EH (cell line): ENCODE measurements at regions not wholly inside any gene's neighbourhood (a gene's known extent, or its start where the extent isn't known, plus 50 kb on each side); places are given as distances from the start of the nearest gene placed in this dataset.
A peak's percentile ranks its signal among the peaks of the same experiment; 100 is the strongest.
"Not testable (repeated sequence)": the region's sequence is repeated elsewhere in the genome, so short reads cannot be mapped to it uniquely, and the experiment has no call there.

Source experiments
- DNase-seq: peaks from one replicate; pipeline ENCODE4 v3.0.0-alpha.2; 2015; ENCODE audit warnings: low read depth

- no peak for DNase-seq
Measured at GRCh38 chr4:20050768-20051167, 200.9 kb upstream of the SLIT2 start.

DNA sequence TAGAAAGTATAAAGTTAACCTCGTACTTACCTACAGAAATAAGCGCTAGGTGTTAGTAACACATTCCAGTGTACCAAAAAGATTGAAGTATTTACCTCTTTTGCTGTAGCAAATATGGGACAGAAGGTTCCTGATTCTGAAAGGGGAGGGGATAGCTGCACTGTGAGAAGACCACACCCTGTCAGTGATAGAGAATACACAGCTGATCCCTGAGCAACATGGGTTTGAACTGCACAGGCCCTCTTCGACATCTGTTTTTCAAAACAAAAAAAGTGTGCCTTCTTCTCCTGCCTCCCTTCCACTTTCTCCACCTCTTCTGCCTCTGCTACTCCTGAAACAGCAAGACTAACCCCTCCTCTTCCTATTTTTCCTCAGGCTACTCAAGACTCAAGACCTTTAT, 201.8 kb upstream of the SLIT2 start:
- DNase-seq: no peak

- DNase-seq: peak; percentile 67
Measured at GRCh38 chr4:20046931-20047677, 204.6 kb upstream of the SLIT2 start.

DNA sequence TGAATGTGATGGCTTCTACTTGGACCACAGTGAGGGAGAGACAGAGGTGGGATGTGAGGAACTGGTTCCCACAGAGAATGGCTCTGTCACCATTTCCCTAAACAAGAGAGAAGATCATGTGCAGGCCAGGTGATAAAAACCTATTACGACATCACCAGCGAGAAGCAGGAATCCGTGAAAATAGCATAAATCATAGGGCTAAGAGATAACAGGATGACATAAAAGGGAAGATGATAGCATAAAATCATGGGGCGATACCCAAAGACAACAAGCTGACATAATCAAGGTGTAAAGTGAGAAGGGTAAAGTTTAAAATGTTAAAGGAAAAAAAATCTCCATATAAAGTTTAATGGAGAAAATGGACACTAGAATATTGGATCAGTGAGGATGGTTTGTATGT, 205.5 kb upstream of the SLIT2 start:
- DNase-seq: no peak

GRCh38 chr4:20044966-20045365, 206.7 kb upstream of the SLIT2 start:
- no peak for DNase-seq

- DNase-seq: peak; percentile 78
Measured at GRCh38 chr4:20044502-20044911, 207.2 kb upstream of the SLIT2 start.

- DNase-seq: peak; percentile 60
Measured at GRCh38 chr4:20043991-20044390, 207.7 kb upstream of the SLIT2 start.

DNA sequence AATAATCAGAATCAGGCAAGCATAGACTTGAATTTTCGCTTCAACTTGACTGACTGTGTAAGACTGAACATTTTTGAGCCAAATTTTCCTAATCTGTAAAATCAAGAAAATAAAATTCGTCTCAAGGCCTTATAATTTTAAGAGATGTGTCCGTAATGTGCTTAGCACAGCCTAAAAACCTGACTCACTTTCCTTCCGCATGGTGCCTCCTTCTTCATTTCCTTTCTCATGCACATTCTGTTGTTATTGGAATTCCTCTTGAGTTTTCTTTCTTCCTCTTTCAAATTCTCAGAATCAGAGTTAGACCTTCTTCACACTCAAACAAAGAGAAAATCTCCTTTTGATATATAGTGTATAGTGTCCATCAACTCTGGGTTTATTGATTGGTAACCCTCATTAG, 208.9 kb upstream of the SLIT2 start:
- DNase-seq: no peak

GRCh38 chr4:20041839-20042407, 209.8 kb upstream of the SLIT2 start:
- no peak for DNase-seq

- DNase-seq: no peak
Measured at GRCh38 chr4:20037745-20038144, 214.0 kb upstream of the SLIT2 start.

DNA sequence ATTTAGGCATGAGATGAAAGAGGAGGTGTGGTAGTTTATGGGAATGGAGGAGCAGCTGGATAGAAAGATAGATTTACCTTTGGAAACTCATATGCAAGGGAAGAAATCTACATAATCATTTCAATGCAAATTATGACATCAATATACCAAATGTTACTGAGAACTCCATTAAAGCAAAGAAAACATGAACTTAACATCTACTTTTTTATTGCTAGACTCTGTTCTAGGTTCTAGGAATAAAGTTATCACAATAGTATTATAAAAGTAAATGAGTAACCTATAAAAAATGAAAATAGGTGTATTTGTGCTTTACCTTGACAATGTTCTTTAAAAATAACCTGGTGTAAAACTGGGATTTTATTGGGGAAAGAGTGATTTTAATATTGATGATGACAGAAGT, 221.6 kb upstream of the SLIT2 start:
- no peak for DNase-seq

DNA sequence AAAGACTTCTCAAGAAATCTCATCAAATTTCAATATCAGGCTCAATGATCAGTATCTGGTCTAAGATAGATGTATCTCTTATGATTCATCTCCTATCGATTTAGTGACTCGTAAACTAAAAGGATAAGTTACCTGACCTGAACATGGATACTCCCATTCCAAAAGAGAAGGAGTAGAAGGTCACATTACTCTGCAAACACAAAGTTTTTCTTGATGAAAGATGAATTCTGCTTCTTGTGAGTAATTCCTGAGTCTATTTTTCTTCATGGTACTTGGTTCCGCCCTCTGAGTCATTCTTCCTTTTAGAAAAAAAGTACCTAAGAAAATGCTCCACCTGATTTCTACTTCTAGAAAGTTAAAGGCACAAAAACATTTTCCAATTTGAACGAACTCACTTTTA, 223.1 kb upstream of the SLIT2 start:
- DNase-seq: peak; percentile 18

DNA sequence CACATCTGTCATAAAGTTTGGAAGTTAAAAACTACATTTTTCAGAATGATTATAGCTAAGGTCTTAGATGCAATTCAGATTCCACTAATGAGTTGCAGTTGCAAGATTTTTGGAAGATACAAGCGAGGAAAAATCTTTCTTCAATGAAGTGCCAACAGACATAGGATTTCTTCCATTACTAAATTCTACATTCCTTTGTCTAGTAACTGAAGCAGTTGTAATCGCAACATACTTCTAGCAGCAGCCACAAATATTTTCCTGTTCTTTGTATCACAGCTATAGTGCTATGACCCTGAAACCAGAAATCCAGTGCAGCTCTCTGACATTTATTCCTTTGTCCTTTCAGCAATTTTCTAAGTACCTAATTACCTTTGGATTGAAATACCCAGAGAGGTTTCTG, 225.2 kb upstream of the SLIT2 start:
- peak; percentile 62 for DNase-seq

DNA sequence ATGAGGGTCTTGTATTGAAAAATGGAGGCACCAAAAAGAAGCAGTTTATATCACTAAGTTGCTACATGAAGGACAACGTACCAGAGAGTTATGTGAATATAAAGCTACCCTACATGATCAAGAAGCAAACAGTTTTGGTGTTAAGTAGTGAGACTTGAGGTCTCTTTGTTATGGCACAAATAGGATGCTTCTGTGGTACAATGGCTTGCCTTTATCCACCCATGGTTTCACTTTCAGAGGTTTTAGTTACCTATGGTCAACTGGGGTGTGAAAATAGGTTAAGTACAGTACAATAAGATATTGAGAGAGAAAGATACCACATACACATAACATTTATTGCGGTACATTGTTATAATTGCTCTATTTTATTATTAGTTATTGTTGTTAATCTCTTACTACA, 229.2 kb upstream of the SLIT2 start:
- no peak for DNase-seq

DNA sequence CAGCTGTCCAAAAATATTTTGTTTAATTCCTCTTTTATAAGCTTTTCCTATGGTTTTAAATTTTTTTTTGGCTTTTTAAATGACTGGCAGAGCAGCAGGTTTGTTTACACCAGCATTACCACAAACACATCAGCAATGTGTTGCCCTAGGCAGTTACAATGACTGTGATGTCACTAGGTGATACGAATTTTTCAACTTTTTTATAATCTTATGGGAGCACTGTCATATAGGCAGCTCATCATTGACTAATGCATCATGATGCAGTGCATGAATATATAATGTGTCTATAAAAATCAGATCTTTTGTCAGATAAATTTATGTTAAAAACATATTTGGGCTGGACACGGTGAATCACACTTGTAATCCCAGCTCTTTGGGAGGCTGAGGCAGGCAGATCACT, 231.6 kb upstream of the SLIT2 start:
- no peak for DNase-seq

- DNase-seq: peak; percentile 19
Measured at GRCh38 chr4:20019310-20020015, 232.2 kb upstream of the SLIT2 start.

DNA sequence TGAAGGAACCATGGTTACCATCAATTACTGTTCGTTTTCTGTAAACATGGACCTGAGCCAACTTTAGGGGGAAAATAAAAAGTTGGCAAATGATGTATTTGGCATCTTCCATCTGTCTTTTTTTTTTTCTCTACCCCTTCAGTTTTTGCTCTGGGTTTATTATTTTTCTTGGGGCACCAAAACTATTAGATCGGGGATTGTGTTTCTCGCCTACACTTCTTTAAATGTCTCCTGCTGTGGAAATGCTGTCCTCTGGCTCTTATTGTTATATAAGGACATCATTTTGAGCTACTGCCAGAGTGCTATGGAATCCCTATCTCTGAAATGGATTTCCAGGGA, 234.0 kb upstream of the SLIT2 start:
- peak; percentile 8 for DNase-seq

- DNase-seq: peak; percentile 90
Measured at GRCh38 chr4:20017070-20017776, 234.5 kb upstream of the SLIT2 start.

DNA sequence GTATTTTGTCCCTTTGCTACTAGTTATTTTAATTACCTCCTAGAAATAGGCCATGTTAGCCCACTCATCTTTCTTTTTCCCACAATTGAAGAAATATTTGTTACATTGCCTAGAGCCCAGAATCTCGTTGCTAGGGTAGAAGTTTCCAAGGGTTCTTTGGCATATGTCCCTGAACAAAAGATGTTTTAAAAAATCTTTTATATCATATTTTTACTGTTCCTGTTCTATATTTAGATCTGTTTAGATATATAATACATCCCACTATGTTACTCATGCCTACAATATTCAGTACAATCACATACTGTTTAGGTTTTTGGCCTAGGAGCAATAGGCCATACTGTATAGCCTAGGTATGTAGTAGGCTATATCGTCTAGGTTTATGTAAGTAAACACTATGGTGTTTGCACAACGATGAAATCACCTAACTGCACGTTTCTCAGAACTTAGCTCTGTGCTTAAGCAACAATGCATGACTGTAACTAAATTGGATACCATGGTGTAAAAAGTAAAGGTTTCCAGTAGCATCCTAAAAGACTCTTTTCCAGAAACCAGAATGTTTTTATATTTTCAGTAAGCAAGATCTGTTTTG, 236.0 kb upstream of the SLIT2 start:
- DNase-seq: no peak

DNA sequence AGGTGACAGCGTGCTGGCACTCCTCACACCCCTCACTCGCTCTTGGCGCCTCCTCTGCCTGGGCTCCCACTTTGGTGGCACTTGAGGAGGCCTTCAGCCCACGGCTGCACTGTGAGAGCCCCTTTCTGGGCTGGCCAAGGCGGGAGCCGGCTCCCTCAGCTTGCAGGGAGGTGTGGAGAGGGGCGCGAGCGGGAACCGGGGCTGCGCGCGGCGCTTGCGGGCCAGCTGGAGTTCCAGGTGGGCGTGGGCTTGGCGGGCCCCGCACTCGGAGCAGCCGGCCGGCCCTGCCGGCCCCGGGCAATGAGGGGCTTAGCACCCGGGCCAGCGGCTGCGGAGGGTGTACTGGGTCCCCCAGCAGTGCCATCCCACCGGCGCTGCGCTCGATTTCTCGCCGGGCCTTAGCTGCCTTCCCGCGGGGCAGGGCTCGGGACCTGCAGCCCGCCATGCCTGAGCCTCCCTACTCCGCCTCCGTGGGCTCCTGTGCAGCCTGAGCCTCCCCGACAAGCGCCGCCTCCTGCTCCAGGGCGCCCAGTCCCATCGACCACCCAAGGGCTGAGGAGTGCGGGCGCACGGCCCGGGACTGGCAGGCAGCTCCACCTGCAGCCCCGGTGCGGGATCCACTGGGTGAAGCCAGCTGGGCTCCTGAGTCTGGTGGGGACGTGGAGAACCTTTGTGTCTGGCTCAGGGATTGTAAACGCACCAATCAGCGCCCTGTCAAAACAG, 247.7 kb upstream of the SLIT2 start:
- DNase-seq: not testable (repeated sequence)

DNA sequence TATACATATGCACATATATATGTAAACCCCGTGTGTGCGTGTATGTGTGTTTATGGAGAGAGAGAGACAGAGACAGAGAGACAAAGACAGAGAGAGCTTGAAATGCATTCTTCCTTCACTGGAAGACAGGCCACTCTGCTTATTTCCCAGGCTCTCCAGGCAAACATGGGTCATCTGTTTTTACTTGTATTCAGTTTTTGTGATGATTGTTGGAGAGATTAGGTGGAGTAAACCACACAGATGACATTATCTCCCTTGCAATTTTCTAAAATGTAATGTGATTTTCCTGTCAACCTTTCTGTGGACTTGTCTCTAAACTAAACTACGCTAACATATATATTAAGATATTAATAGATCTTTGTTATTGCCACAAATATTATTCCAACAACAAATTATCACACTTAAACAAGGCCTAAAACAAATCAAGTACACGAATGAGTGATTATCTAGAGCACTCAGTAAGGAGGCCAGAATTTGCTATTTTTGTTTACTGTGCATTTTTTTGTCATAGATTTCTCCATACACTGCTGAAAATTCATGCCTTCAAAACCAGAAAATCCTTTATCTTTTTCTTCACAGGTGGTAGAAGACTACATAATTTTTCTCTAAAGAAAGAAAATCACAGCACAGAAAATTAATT, 251.8 kb upstream of the SLIT2 start:
- no peak for DNase-seq
